HG03521 (cell line): ENCODE measurements at regions not wholly inside any gene's neighbourhood (a gene's known extent, or its start where the extent isn't known, plus 50 kb on each side); places are given as distances from the start of the nearest gene placed in this dataset.

Source experiments
- ATAC-seq: cut with Tn5 transposase; IDR thresholded peaks from one replicate; pipeline ENCODE4 v1.9.1; 2021; ENCODE audit warnings: mild to moderate bottlenecking, moderate library complexity; ENCODE audit not compliant: unreplicated experiment

GRCh38 chr11:92775003-92775676 is 194.3 kb upstream of the MTNR1B start:
- no peak for ATAC-seq

DNA sequence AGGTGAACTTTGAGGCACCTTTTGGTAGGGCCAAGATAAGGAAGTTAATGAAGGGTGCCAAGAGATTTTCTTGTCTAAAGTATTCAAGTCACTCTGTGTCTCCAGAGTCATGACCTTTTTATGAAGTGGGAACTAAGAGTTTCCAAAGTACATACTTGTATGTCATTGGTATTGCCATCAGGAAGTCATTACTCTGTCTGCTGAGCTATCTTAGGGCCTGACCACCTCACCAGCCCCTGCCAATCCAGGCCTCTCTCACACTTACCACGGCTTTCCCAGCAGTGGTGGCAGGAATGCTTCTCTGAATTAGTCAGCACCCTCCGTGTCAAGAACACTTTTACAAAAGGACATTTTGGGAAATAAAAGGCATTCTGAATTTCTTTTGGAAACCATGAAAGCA is 192.8 kb upstream of the MTNR1B start:
- ATAC-seq, result no peak

DNA sequence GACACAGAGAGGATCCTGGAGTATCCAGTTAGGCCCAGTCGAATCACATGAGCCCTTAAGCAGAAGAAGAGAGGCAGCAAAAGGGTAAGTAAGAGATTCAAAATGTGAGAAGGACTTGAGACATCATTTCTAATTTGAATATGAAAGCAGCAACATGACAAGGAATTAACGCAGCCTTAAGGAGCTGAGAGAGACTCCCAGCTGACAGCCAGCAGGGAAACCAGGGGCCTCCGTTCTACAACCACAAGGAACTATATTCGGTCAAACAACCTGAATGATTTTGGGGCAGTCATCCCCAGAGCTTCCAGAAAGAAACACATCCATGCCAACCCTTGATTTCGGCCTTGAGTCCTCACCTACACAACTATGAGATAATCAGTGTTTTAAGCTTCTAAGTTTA is 189.7 kb upstream of the MTNR1B start:
- no peak for ATAC-seq

GRCh38 chr11:92781151-92781550 is 188.3 kb upstream of the MTNR1B start:
- no peak for ATAC-seq

DNA sequence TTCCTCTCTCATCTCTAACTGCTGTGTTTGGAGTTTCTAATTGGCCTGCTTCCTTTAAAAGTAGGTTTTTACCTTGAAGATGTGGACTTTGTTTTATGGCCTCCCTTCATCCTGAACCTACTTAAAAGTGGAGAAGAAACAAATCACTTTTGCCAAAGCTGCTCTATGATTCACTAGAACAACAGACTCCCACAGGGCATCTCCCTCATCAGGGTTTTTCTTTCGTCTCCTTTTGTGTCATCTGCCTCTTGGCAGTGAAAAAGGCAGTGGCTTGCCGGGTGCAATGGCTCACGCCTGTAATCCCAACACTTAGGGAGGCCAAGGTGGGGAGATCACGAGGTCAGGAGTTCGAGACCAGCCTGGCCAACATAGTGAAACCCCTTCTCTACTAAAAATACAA is 186.6 kb upstream of the MTNR1B start:
- no peak for ATAC-seq

- ATAC-seq, result no peak
Observed at GRCh38 chr11:92784331-92784730, 185.1 kb upstream of the MTNR1B start.

DNA sequence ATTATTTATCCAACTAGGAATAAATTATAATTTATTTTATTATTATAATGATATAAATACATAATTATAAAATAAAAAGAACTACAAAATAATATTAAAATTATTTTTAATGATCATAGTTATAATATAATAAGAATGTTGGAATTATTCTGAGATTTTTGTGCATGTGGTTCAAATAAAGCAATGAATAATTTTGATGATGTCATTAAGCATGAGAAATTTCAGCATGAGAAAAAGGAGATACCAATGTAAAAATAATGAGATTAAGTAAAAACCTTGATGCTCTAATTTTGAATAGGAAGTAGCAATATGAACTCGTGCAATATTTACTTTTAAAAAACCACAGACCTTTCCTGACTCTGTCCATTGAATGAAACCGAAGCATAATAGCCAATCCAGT is 181.8 kb upstream of the MTNR1B start:
- ATAC-seq, result no peak

- no peak for ATAC-seq
Observed at GRCh38 chr11:92789761-92790160, 179.7 kb upstream of the MTNR1B start.

- no peak for ATAC-seq
Observed at GRCh38 chr11:92790366-92790765, 179.1 kb upstream of the MTNR1B start.

DNA sequence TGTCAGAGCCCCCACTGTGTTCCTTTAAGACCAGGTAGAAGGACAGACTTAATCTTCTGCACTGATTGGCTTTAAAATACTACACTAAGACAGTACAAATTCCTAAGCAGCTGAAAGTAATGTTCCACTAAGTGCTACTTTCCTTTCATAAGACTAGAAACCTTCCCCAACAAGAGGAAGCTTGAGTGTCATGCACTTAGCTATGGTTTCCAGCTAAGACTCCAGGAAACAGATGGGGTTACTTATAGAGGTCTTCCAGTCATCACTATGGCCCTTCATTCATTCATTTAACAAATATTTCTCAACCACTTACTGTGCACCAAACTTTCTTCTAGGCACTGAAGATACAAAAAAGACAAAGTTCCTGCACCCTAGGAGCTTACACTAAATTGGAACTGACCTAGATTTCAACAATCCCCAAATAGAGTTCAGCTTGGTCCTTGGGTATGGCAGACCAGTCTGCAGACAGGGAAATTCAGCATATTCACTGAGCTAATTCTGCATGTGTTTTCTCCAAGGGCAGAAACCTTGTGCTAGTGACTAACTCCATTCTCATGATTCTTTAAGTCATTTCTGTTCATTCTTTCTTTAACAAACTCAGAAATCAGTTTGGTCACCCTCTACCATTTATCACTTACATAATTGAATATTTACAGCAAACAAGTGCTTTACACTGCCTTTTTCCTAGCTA is 178.4 kb upstream of the MTNR1B start:
- ATAC-seq, result no peak

- no peak for ATAC-seq
Observed at GRCh38 chr11:92791886-92792285, 177.6 kb upstream of the MTNR1B start.

DNA sequence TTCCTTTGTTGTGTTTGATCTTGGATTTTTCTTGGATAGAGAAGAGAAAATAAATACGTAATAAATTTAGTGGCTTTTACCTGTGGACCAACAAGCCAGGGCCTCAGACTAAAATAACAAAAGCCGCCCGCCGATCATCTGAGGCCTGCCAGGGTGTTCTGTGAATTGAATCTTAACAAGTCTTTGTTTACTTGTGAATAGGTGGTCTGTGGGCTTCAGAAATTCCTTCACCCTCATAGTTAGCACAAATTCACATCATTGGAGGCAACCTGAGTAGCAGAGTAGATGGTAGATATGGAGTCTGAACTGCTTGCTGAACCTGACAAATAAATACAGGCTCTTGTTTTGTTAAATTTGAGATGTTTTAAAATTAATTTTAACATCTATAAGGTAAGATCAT is 176.3 kb upstream of the MTNR1B start:
- ATAC-seq, result no peak

DNA sequence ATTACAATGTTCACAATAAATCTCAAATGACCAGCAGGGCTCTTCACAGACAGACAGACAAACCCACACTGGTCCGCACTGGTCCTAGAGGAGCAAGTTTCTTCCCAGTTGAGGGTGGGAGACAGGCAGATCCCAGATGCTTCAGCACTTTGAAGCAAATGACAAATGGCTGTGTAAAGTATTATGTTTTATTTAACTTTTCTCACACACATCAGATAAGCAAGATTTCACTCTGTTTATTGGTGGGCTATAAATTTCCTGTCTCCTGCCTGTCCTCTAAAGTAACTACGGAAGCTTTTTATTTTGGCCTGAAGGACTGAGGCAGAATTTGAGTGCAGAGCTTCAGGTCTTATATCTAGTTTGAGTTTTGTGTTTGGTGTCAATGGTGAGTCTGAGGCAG is 174.7 kb upstream of the MTNR1B start:
- ATAC-seq, result no peak

GRCh38 chr11:92796744-92797143 is 172.7 kb upstream of the MTNR1B start:
- no peak for ATAC-seq

DNA sequence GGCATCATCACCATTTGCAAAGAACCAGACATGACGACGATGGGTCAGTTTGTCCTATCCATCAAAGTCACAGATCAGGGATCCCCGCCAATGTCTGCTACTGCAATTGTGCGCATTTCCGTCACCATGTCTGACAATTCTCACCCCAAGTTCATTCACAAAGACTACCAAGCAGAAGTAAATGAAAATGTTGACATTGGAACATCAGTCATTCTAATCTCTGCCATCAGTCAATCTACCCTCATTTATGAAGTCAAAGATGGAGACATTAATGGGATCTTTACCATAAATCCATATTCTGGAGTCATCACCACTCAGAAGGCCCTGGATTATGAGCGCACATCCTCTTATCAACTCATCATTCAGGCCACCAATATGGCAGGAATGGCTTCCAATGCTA is 171.6 kb upstream of the MTNR1B start:
- no peak for ATAC-seq

- no peak for ATAC-seq
Observed at GRCh38 chr11:92801685-92802084, 167.8 kb upstream of the MTNR1B start.

GRCh38 chr11:92802644-92803043 is 166.8 kb upstream of the MTNR1B start:
- ATAC-seq, result no peak

GRCh38 chr11:92803391-92803790 is 166.1 kb upstream of the MTNR1B start:
- ATAC-seq, result no peak

- ATAC-seq, result no peak
Observed at GRCh38 chr11:92804388-92804966, 165.0 kb upstream of the MTNR1B start.

GRCh38 chr11:92808022-92808421 is 161.4 kb upstream of the MTNR1B start:
- no peak for ATAC-seq

GRCh38 chr11:92810423-92811064 is 158.9 kb upstream of the MTNR1B start:
- no peak for ATAC-seq

- ATAC-seq, result no peak
Observed at GRCh38 chr11:92811341-92811740, 158.1 kb upstream of the MTNR1B start.
